Esophagus muscularis mucosa (tissue), 2 donors: ENCODE measurements at regions not wholly inside any gene's neighbourhood (a gene's known extent, or its start where the extent isn't known, plus 50 kb on each side); places are given as distances from the start of the nearest gene placed in this dataset.

Source experiments
- POLR2A ChIP-seq: fragments of 450-650 bp; IDR thresholded peaks from one replicate; pipeline ENCODE4 v1.6.1; 2017; ENCODE audit warnings: antibody characterized with exemption, moderate library complexity, mild to moderate bottlenecking, low read depth
- POLR2AphosphoS5 ChIP-seq, 2 donors: sonication (generic); formaldehyde crosslinking; IDR thresholded peaks; one replicate each; pipeline ENCODE4 v1.6.1; 2017; ENCODE audit warnings: antibody characterized with exemption in 2 of 2

GRCh38 chr15:81856634-81857026 is 189.2 kb downstream of the MEX3B start:
- TF ChIP-seq POLR2A, result no peak
- TF ChIP-seq POLR2AphosphoS5 (IDR thresholded peaks at IDR 0.05), result no peak
